T follicular helper cell (primary cell): ENCODE measurements at regions not wholly inside any gene's neighbourhood (a gene's known extent, or its start where the extent isn't known, plus 50 kb on each side); places are given as distances from the start of the nearest gene placed in this dataset.
"Not testable (repeated sequence)": the region's sequence is repeated elsewhere in the genome, so short reads cannot be mapped to it uniquely, and the experiment has no call there.

Source experiments
- DNase-seq: peaks from one replicate; pipeline ENCODE4 v3.0.0-alpha.2; 2020; ENCODE audit warnings: low read depth

GRCh38 chr10:4294996-4295792 is 510.2 kb upstream of the KLF6 start:
- DNase-seq: no peak

- DNase-seq: no peak
These were observed 509.3 kb upstream of the KLF6 start for GRCh38 chr10:4294271-4294670.

- no peak for DNase-seq
These were observed 507.0 kb upstream of the KLF6 start for GRCh38 chr10:4291990-4292389.

GRCh38 chr10:4285121-4285520 is 500.1 kb upstream of the KLF6 start:
- no peak for DNase-seq

- DNase-seq: no peak
These were observed 499.0 kb upstream of the KLF6 start for GRCh38 chr10:4283846-4284610.

GRCh38 chr10:4282496-4282895 is 497.5 kb upstream of the KLF6 start:
- DNase-seq: no peak

GRCh38 chr10:4281190-4281825 is 496.3 kb upstream of the KLF6 start:
- no peak for DNase-seq

GRCh38 chr10:4280461-4281189 is 495.6 kb upstream of the KLF6 start:
- no peak for DNase-seq

- no peak for DNase-seq
These were observed 494.6 kb upstream of the KLF6 start for GRCh38 chr10:4279655-4280054.

GRCh38 chr10:4278186-4278585 is 493.2 kb upstream of the KLF6 start:
- DNase-seq: no peak

- DNase-seq: no peak
These were observed 491.1 kb upstream of the KLF6 start for GRCh38 chr10:4276151-4276550.

GRCh38 chr10:4274671-4275070 is 489.7 kb upstream of the KLF6 start:
- DNase-seq: not testable (repeated sequence)

GRCh38 chr10:4271193-4271592 is 486.2 kb upstream of the KLF6 start:
- no peak for DNase-seq

- no peak for DNase-seq
These were observed 485.1 kb upstream of the KLF6 start for GRCh38 chr10:4270116-4270515.

GRCh38 chr10:4268490-4268889 is 483.5 kb upstream of the KLF6 start:
- not testable (repeated sequence) for DNase-seq

- no peak for DNase-seq
These were observed 482.2 kb upstream of the KLF6 start for GRCh38 chr10:4267086-4267773.

GRCh38 chr10:4266416-4267085 is 481.5 kb upstream of the KLF6 start:
- DNase-seq: no peak

GRCh38 chr10:4265964-4266363 is 481.0 kb upstream of the KLF6 start:
- no peak for DNase-seq

- no peak for DNase-seq
These were observed 479.3 kb upstream of the KLF6 start for GRCh38 chr10:4264209-4264865.

- DNase-seq: no peak
These were observed 478.6 kb upstream of the KLF6 start for GRCh38 chr10:4263601-4263921.
